HG03108 (cell line): ENCODE measurements at regions not wholly inside any gene's neighbourhood (a gene's known extent, or its start where the extent isn't known, plus 50 kb on each side); places are given as distances from the start of the nearest gene placed in this dataset.
"Not testable (repeated sequence)": the region's sequence is repeated elsewhere in the genome, so short reads cannot be mapped to it uniquely, and the experiment has no call there.

Source experiments
- ATAC-seq: cut with Tn5 transposase; IDR thresholded peaks from one replicate; pipeline ENCODE4 v1.9.1; 2021; ENCODE audit warnings: moderate library complexity; ENCODE audit not compliant: unreplicated experiment

GRCh38 chr14:38973083-38973700 lies 129.8 kb downstream of the SEC23A start:
- ATAC-seq = no peak

- ATAC-seq = no peak
These were observed 130.5 kb downstream of the SEC23A start for GRCh38 chr14:38972511-38972910.

GRCh38 chr14:38971258-38971921 lies 131.6 kb downstream of the SEC23A start:
- ATAC-seq = no peak

GRCh38 chr14:38964630-38965029 lies 138.4 kb downstream of the SEC23A start:
- ATAC-seq = no peak

- ATAC-seq = no peak
These were observed 142.0 kb downstream of the SEC23A start for GRCh38 chr14:38960946-38961531.

GRCh38 chr14:38959021-38959420 lies 144.0 kb downstream of the SEC23A start:
- ATAC-seq = no peak

- no peak for ATAC-seq
These were observed 144.4 kb downstream of the SEC23A start for GRCh38 chr14:38958589-38958988.

- no peak for ATAC-seq
These were observed 151.6 kb downstream of the SEC23A start for GRCh38 chr14:38951451-38951850.

- no peak for ATAC-seq
These were observed 152.4 kb downstream of the SEC23A start for GRCh38 chr14:38950676-38951075.

- ATAC-seq = no peak
These were observed 154.5 kb downstream of the SEC23A start for GRCh38 chr14:38948576-38948975.

GRCh38 chr14:38948171-38948570 lies 154.9 kb downstream of the SEC23A start:
- ATAC-seq = no peak

- ATAC-seq = no peak
These were observed 155.7 kb downstream of the SEC23A start for GRCh38 chr14:38947343-38947742.

GRCh38 chr14:38944691-38945090 lies 158.3 kb downstream of the SEC23A start:
- no peak for ATAC-seq

- no peak for ATAC-seq
These were observed 161.5 kb downstream of the SEC23A start for GRCh38 chr14:38941488-38941887.

- not testable (repeated sequence) for ATAC-seq
These were observed 170.4 kb downstream of the SEC23A start for GRCh38 chr14:38932653-38933000.

GRCh38 chr14:38931969-38932652 lies 170.9 kb downstream of the SEC23A start:
- ATAC-seq = no peak

- no peak for ATAC-seq
These were observed 172.1 kb downstream of the SEC23A start for GRCh38 chr14:38930898-38931297.

- no peak for ATAC-seq
These were observed 173.0 kb downstream of the SEC23A start for GRCh38 chr14:38930022-38930421.

- ATAC-seq = no peak
These were observed 173.6 kb downstream of the SEC23A start for GRCh38 chr14:38929416-38929815.

- ATAC-seq = not testable (repeated sequence)
These were observed 181.1 kb downstream of the SEC23A start for GRCh38 chr14:38921893-38922292.

- no peak for ATAC-seq
These were observed 187.9 kb downstream of the SEC23A start for GRCh38 chr14:38915125-38915524.

- ATAC-seq = no peak
These were observed 192.9 kb downstream of the SEC23A start for GRCh38 chr14:38910092-38910491.
